OCI-LY1 (cell line): ENCODE measurements at regions not wholly inside any gene's neighbourhood (a gene's known extent, or its start where the extent isn't known, plus 50 kb on each side); places are given as distances from the start of the nearest gene placed in this dataset.

Source experiments
- H2AFZ ChIP-seq: fragments of 200-600 bp; sonication (generic), shearing (Covaris generic); 2 replicates; pipeline ENCODE4 v1.6.0; 2014; ENCODE audit warnings: antibody characterized with exemption, mild to moderate bottlenecking, low read length
- H3F3A ChIP-seq: fragments of 200-600 bp; sonication (generic), shearing (Covaris generic); 2 replicates; pipeline ENCODE4 v1.6.0; 2014; ENCODE audit warnings: mild to moderate bottlenecking, antibody characterized with exemption, low read length, moderate library complexity; ENCODE audit not compliant: insufficient read depth
- H3K27ac ChIP-seq: fragments of 200-600 bp; sonication (generic); 2 replicates; pipeline ENCODE4 v1.5.1; 2014; ENCODE audit warnings: low read length, mixed run types, mild to moderate bottlenecking, low read depth; ENCODE audit not compliant: poor library complexity, severe bottlenecking
- H3K27me3 ChIP-seq: fragments of 200-600 bp; sonication (generic); 2 replicates; pipeline ENCODE4 v1.6.0; 2014; ENCODE audit warnings: antibody characterized with exemption, mild to moderate bottlenecking, low read length, moderate library complexity; ENCODE audit not compliant: insufficient read depth
- H3K36me3 ChIP-seq: fragments of 200-600 bp; sonication (generic); 2 replicates; pipeline ENCODE4 v1.6.1; 2014; ENCODE audit warnings: mild to moderate bottlenecking, antibody characterized with exemption, low read length, moderate library complexity, mixed read lengths; ENCODE audit not compliant: insufficient read depth
- H3K4me1 ChIP-seq: fragments of 200-600 bp; sonication (generic); 2 replicates; pipeline ENCODE4 v1.5.1; 2014; ENCODE audit warnings: mild to moderate bottlenecking, low read length, moderate library complexity; ENCODE audit not compliant: insufficient read depth, severe bottlenecking
- H3K4me2 ChIP-seq: fragments of 200-600 bp; sonication (generic), shearing (Covaris generic); 2 replicates; pipeline ENCODE4 v1.6.1; 2014; ENCODE audit warnings: low read length
- H3K4me3 ChIP-seq: fragments of 200-600 bp; sonication (generic); 2 replicates; pipeline ENCODE4 v1.5.1; 2014; ENCODE audit warnings: low read length, low read depth, mild to moderate bottlenecking, mixed read lengths; ENCODE audit not compliant: poor library complexity, severe bottlenecking
- H3K79me2 ChIP-seq: fragments of 200-600 bp; shearing (Covaris generic); 2 replicates; pipeline ENCODE4 v1.6.1; 2016; ENCODE audit warnings: mixed run types, low read length, mixed read lengths; ENCODE audit not compliant: insufficient read depth
- H3K9ac ChIP-seq: fragments of 200-600 bp; sonication (generic), shearing (Covaris generic); 2 replicates; pipeline ENCODE4 v1.6.1; 2014; ENCODE audit warnings: mild to moderate bottlenecking, low read length, mixed read lengths
- H3K9me2 ChIP-seq: fragments of 200-600 bp; sonication (generic), shearing (Covaris generic); 2 replicates; pipeline ENCODE4 v1.6.1; 2014; ENCODE audit warnings: low read depth, mild to moderate bottlenecking, low read length, mixed read lengths
- H3K9me3 ChIP-seq: fragments of 200-600 bp; shearing (Covaris generic); 2 replicates; pipeline ENCODE4 v1.6.1; 2014; ENCODE audit warnings: low read length, mixed read lengths
- H4K20me1 ChIP-seq: fragments of 200-600 bp; sonication (generic), shearing (Covaris generic); 2 replicates; pipeline ENCODE4 v1.6.0; 2016; ENCODE audit warnings: mild to moderate bottlenecking, low read length; ENCODE audit not compliant: insufficient read depth
- CTCF ChIP-seq: fragments of 200-600 bp; sonication (generic), shearing (Covaris generic); IDR thresholded peaks from 2 replicates; pipeline ENCODE4 v1.5.1; 2017; ENCODE audit warnings: mild to moderate bottlenecking, antibody characterized with exemption, low read length, moderate library complexity, mixed read lengths
- EZH2 ChIP-seq: fragments of 200-600 bp; sonication (generic), shearing (Covaris generic); IDR thresholded peaks from 2 replicates; pipeline ENCODE4 v1.8.0; 2017; ENCODE audit warnings: borderline replicate concordance, mixed run types, mild to moderate bottlenecking, antibody characterized with exemption, low read length, moderate library complexity, mixed read lengths

GRCh38 chr18:51288582-51288981 lies 91.1 kb upstream of the MEX3C start:
- peaks cover 2% of the 10 kb centered on the region; the same call in 1 of the 2 replicates for H3K9me3 ChIP-seq
- no peaks in the 10 kb centered on the region for H4K20me1 ChIP-seq
- no peaks in the 10 kb centered on the region for H3F3A ChIP-seq
- TF ChIP-seq EZH2: no peak
- no peak for TF ChIP-seq CTCF
- H2AFZ ChIP-seq: no peak overlapping the region
- H3K27me3 ChIP-seq: no peaks in the 10 kb centered on the region; the same call in 1 of the 2 replicates
- no peaks in the 10 kb centered on the region for H3K9me2 ChIP-seq
- H3K4me1 ChIP-seq: no peaks in the 10 kb centered on the region
- no peak overlapping the region for H3K9ac ChIP-seq
- H3K27ac ChIP-seq: no peak overlapping the region
- no peak overlapping the region for H3K4me3 ChIP-seq
- H3K79me2 ChIP-seq: no peaks in the 10 kb centered on the region
- H3K4me2 ChIP-seq: no peak overlapping the region
- no peaks in the 10 kb centered on the region for H3K36me3 ChIP-seq

- Histone ChIP-seq H3K27me3 (no peaks in the 10 kb centered on the region; the same call in 1 of the 2 replicates), H3K36me3 (no peaks in the 10 kb centered on the region), H2AFZ (no peak overlapping the region), H3K4me2 (no peak overlapping the region), H3K79me2 (no peaks in the 10 kb centered on the region), H4K20me1 (no peaks in the 10 kb centered on the region), H3F3A (no peaks in the 10 kb centered on the region), H3K4me3 (no peak overlapping the region), H3K9me2 (no peaks in the 10 kb centered on the region), H3K27ac (no peak overlapping the region), H3K4me1 (no peaks in the 10 kb centered on the region), H3K9me3 (peaks cover 2% of the 10 kb centered on the region; the same call in 1 of the 2 replicates), H3K9ac (no peak overlapping the region)
- TF ChIP-seq EZH2 (no peak), CTCF (no peak)
Measured at GRCh38 chr18:51290860-51291259, 93.4 kb upstream of the MEX3C start.

- Histone ChIP-seq H3K4me3 (no peak overlapping the region), H3K79me2 (no peaks in the 10 kb centered on the region), H2AFZ (no peak overlapping the region), H4K20me1 (no peaks in the 10 kb centered on the region), H3K36me3 (no peaks in the 10 kb centered on the region), H3K27me3 (no peaks in the 10 kb centered on the region), H3K4me1 (no peaks in the 10 kb centered on the region), H3K4me2 (no peak overlapping the region), H3K9ac (no peak overlapping the region), H3K27ac (no peak overlapping the region), H3K9me2 (no peaks in the 10 kb centered on the region), H3F3A (no peaks in the 10 kb centered on the region), H3K9me3 (no peaks in the 10 kb centered on the region)
- TF ChIP-seq CTCF: no peak
- no peak for TF ChIP-seq EZH2
Measured at GRCh38 chr18:51300912-51301311, 103.4 kb upstream of the MEX3C start.
